Mesothelial cell of epicardium (in vitro differentiated cells): ENCODE measurements at regions not wholly inside any gene's neighbourhood (a gene's known extent, or its start where the extent isn't known, plus 50 kb on each side); places are given as distances from the start of the nearest gene placed in this dataset.

ENCODE experiments used
- DNase-seq, 2 experiments: peaks; one replicate each; pipeline ENCODE4 v3.0.0; 2021; ENCODE audit warnings: low spot score in 2 of 2; ENCODE audit not compliant: unreplicated experiment in 2 of 2
- H3K27ac Mint-ChIP-seq: 2 replicates; pipeline ENCODE4 v1.8.0; 2021; ENCODE audit warnings: mixed read lengths
- H3K27me3 Mint-ChIP-seq: 2 replicates; pipeline ENCODE4 v1.8.0; 2021; ENCODE audit warnings: low read depth, mixed read lengths
- H3K36me3 Mint-ChIP-seq: 2 replicates; pipeline ENCODE4 v1.8.0; 2021; ENCODE audit warnings: mixed read lengths
- H3K4me1 Mint-ChIP-seq: 2 replicates; pipeline ENCODE4 v1.8.0; 2021; ENCODE audit warnings: mixed read lengths
- H3K4me3 Mint-ChIP-seq: 2 replicates; pipeline ENCODE4 v1.8.0; 2021; ENCODE audit warnings: mild to moderate bottlenecking, moderate library complexity, mixed read lengths
- H3K9me3 Mint-ChIP-seq: 2 replicates; pipeline ENCODE4 v1.8.0; 2021; ENCODE audit warnings: mixed read lengths
- TF ChIP-seq, protein P1 (sequence below): fragments of 200-600 bp; sonication (generic); IDR thresholded peaks from one replicate; pipeline ENCODE4 v1.5.0; 2021; ENCODE audit warnings: antibody characterized with exemption; ENCODE audit not compliant: unreplicated experiment

GRCh38 chr3:170751899-170752293, 118.1 kb downstream of the RPL22L1 start:
- DNase-seq, result no peak
- Mint-ChIP-seq H3K27me3 (no peaks in the 10 kb centered on the region), H3K4me3 (no peak overlapping the region), H3K36me3 (no peaks in the 10 kb centered on the region), H3K27ac (peak overlapping the region; percentile 89), H3K4me1 (peaks cover 47% of the 10 kb centered on the region), H3K9me3 (no peaks in the 10 kb centered on the region)
- TF ChIP-seq, protein P1, sequence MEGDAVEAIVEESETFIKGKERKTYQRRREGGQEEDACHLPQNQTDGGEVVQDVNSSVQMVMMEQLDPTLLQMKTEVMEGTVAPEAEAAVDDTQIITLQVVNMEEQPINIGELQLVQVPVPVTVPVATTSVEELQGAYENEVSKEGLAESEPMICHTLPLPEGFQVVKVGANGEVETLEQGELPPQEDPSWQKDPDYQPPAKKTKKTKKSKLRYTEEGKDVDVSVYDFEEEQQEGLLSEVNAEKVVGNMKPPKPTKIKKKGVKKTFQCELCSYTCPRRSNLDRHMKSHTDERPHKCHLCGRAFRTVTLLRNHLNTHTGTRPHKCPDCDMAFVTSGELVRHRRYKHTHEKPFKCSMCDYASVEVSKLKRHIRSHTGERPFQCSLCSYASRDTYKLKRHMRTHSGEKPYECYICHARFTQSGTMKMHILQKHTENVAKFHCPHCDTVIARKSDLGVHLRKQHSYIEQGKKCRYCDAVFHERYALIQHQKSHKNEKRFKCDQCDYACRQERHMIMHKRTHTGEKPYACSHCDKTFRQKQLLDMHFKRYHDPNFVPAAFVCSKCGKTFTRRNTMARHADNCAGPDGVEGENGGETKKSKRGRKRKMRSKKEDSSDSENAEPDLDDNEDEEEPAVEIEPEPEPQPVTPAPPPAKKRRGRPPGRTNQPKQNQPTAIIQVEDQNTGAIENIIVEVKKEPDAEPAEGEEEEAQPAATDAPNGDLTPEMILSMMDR, result no peak

DNA sequence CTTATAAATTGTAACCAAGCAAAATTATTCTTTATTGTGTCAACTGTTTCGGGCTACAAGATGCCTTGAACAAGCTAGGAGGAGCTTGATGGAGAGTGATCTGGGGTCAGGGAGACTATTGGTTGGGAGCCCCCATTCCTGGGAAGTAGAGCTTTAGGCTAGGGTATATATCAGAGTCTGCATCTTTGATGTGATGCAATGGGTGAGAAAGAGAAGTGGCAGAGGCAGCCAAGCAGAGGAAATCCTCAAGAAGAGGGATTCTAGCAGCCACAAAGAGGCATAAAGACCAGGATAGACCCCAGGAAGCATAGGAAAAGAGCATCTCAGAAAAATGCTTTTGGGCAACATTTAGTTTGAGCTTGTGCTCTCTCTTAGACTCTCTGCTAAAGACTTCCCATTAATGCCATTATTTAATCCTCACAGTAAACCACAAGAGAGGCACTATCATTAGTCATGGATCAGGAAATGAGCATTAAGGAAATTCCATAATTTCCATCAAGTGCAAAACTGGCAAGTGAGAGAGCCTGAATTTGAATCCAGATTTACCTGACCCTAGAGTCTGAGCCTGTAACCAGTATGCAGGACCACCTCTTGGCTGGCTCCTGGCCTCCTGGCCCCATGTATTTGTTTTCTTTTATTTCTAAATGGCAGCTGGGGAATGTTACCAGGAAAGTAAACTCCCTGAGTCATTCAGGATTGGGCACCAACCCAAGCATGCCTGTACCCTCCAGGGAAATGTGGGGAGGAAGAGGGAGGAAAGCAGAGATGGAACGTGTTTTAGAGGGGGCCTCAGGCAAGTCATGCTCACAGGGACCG, 118.7 kb downstream of the RPL22L1 start:
- H3K9me3 Mint-ChIP-seq, result no peaks in the 10 kb centered on the region
- H3K4me1 Mint-ChIP-seq, result peaks cover 52% of the 10 kb centered on the region
- TF ChIP-seq, protein P1, result no peak
- H3K36me3 Mint-ChIP-seq, result no peaks in the 10 kb centered on the region
- no peak overlapping the region for H3K4me3 Mint-ChIP-seq
- H3K27ac Mint-ChIP-seq, result peak overlapping the region; percentile 89
- no peak for DNase-seq
- H3K27me3 Mint-ChIP-seq, result no peaks in the 10 kb centered on the region

- H3K4me3 Mint-ChIP-seq, result no peak overlapping the region
- H3K36me3 Mint-ChIP-seq, result no peaks in the 10 kb centered on the region
- DNase-seq, result no peak
- H3K9me3 Mint-ChIP-seq, result no peaks in the 10 kb centered on the region
- peaks cover 60% of the 10 kb centered on the region for H3K4me1 Mint-ChIP-seq
- H3K27ac Mint-ChIP-seq, result no peak overlapping the region
- H3K27me3 Mint-ChIP-seq, result no peaks in the 10 kb centered on the region
- TF ChIP-seq, protein P1, result no peak
Observed at GRCh38 chr3:170750478-170750830, 119.5 kb downstream of the RPL22L1 start.

- Mint-ChIP-seq H3K9me3 (no peaks in the 10 kb centered on the region), H3K27ac (no peak overlapping the region), H3K36me3 (no peaks in the 10 kb centered on the region), H3K27me3 (no peaks in the 10 kb centered on the region), H3K4me1 (peaks cover 66% of the 10 kb centered on the region), H3K4me3 (no peak overlapping the region)
- TF ChIP-seq, protein P1, result no peak
- no peak for DNase-seq
Observed at GRCh38 chr3:170749765-170750477, 120.1 kb downstream of the RPL22L1 start.

DNA sequence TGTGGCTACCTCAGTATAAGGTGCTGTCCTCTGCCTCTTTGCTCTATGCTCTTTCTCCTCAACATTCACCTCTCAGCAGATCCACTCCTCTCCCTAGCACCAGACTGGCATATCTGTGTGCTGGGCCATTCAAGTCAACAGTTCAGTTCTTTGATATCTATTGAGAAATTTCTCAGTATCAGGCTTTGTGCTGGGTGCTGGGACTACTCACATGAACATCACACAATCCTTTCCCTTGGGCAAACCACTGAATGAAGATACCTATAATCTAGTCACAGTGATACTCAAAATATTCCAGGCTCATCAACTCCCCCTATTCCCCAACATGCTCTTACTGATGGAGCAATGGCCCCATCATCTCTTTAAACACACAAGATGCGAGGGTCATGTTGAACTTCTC, 120.8 kb downstream of the RPL22L1 start:
- Mint-ChIP-seq H3K4me1 (peaks cover 61% of the 10 kb centered on the region), H3K36me3 (no peaks in the 10 kb centered on the region), H3K27ac (no peak overlapping the region), H3K9me3 (no peaks in the 10 kb centered on the region), H3K27me3 (no peaks in the 10 kb centered on the region), H3K4me3 (no peak overlapping the region)
- TF ChIP-seq, protein P1, result no peak
- DNase-seq, result no peak
